PC-9 (cell line): ENCODE measurements at regions not wholly inside any gene's neighbourhood (a gene's known extent, or its start where the extent isn't known, plus 50 kb on each side); places are given as distances from the start of the nearest gene placed in this dataset.

Source experiments
- EZH2 ChIP-seq: fragments of 200-600 bp; sonication (generic); IDR thresholded peaks from 2 replicates; pipeline ENCODE4 v1.8.0; 2017; ENCODE audit warnings: antibody characterized with exemption, low read depth
- TF ChIP-seq, protein P1 (sequence below): fragments of 200-600 bp; sonication (generic); conservative IDR thresholded peaks from 2 replicates; pipeline ENCODE4 v1.6.1; 2017; ENCODE audit warnings: mixed run types, antibody characterized with exemption, mild to moderate bottlenecking, moderate library complexity

DNA sequence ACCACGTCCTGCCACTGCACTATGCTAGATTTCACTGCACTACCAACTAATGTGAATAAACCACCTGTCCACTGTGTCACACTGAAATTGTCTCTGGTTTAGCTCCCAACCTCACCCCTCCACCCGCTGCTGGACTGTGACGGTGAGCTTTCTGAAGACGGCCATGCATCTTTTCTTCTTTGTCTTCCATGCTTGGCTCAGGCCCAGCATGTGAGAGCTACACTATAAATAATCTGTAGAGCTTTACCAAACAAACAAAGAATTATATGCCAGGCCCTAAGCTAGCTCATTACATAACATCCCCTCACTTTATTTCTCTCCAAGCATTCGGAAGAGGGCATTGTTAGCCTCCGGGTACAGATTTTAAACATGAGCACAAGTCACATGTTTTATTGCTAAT is 633.2 kb downstream of the TNS3 start:
- TF ChIP-seq, protein P1, sequence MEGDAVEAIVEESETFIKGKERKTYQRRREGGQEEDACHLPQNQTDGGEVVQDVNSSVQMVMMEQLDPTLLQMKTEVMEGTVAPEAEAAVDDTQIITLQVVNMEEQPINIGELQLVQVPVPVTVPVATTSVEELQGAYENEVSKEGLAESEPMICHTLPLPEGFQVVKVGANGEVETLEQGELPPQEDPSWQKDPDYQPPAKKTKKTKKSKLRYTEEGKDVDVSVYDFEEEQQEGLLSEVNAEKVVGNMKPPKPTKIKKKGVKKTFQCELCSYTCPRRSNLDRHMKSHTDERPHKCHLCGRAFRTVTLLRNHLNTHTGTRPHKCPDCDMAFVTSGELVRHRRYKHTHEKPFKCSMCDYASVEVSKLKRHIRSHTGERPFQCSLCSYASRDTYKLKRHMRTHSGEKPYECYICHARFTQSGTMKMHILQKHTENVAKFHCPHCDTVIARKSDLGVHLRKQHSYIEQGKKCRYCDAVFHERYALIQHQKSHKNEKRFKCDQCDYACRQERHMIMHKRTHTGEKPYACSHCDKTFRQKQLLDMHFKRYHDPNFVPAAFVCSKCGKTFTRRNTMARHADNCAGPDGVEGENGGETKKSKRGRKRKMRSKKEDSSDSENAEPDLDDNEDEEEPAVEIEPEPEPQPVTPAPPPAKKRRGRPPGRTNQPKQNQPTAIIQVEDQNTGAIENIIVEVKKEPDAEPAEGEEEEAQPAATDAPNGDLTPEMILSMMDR, result no peak
- TF ChIP-seq EZH2, result no peak
